Type B pancreatic cell (in vitro differentiated cells): ENCODE measurements at regions not wholly inside any gene's neighbourhood (a gene's known extent, or its start where the extent isn't known, plus 50 kb on each side); places are given as distances from the start of the nearest gene placed in this dataset.

ENCODE experiments used
- DNase-seq: peaks from one replicate; pipeline ENCODE4 v3.0.0; 2021; ENCODE audit warnings: mixed read lengths; ENCODE audit not compliant: unreplicated experiment; ENCODE audit errors: extremely low spot score
- H3K27ac Mint-ChIP-seq: 2 replicates; pipeline ENCODE4 v1.8.0; 2021; ENCODE audit warnings: mild to moderate bottlenecking, mixed read lengths
- H3K27me3 Mint-ChIP-seq: 2 replicates; pipeline ENCODE4 v1.8.0; 2021; ENCODE audit warnings: mixed read lengths
- H3K36me3 Mint-ChIP-seq: 2 replicates; pipeline ENCODE4 v1.8.0; 2021; ENCODE audit warnings: mixed read lengths
- H3K4me1 Mint-ChIP-seq: one replicate; pipeline ENCODE4 v1.8.0; 2021; ENCODE audit warnings: mixed read lengths; ENCODE audit not compliant: unreplicated experiment
- H3K4me3 Mint-ChIP-seq: 2 replicates; pipeline ENCODE4 v1.8.0; 2021; ENCODE audit warnings: mild to moderate bottlenecking, mixed read lengths
- H3K9me3 Mint-ChIP-seq: 2 replicates; pipeline ENCODE4 v1.8.0; 2021; ENCODE audit warnings: mixed read lengths
- TF ChIP-seq, protein P1 (sequence below): fragments of 200-600 bp; sonication (generic); conservative IDR thresholded peaks from 2 replicates; pipeline ENCODE4 v1.5.0; 2021; ENCODE audit warnings: antibody characterized with exemption, mild to moderate bottlenecking

GRCh38 chr2:56464613-56465012, 280.8 kb downstream of the CCDC85A start:
- Mint-ChIP-seq H3K9me3 (no peaks in the 10 kb centered on the region), H3K36me3 (no peaks in the 10 kb centered on the region), H3K4me1 (no peaks in the 10 kb centered on the region), H3K27ac (no peak overlapping the region), H3K27me3 (peaks cover 3% of the 10 kb centered on the region), H3K4me3 (no peak overlapping the region)
- TF ChIP-seq, protein P1, sequence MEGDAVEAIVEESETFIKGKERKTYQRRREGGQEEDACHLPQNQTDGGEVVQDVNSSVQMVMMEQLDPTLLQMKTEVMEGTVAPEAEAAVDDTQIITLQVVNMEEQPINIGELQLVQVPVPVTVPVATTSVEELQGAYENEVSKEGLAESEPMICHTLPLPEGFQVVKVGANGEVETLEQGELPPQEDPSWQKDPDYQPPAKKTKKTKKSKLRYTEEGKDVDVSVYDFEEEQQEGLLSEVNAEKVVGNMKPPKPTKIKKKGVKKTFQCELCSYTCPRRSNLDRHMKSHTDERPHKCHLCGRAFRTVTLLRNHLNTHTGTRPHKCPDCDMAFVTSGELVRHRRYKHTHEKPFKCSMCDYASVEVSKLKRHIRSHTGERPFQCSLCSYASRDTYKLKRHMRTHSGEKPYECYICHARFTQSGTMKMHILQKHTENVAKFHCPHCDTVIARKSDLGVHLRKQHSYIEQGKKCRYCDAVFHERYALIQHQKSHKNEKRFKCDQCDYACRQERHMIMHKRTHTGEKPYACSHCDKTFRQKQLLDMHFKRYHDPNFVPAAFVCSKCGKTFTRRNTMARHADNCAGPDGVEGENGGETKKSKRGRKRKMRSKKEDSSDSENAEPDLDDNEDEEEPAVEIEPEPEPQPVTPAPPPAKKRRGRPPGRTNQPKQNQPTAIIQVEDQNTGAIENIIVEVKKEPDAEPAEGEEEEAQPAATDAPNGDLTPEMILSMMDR, result no peak
- no peak for DNase-seq

DNA sequence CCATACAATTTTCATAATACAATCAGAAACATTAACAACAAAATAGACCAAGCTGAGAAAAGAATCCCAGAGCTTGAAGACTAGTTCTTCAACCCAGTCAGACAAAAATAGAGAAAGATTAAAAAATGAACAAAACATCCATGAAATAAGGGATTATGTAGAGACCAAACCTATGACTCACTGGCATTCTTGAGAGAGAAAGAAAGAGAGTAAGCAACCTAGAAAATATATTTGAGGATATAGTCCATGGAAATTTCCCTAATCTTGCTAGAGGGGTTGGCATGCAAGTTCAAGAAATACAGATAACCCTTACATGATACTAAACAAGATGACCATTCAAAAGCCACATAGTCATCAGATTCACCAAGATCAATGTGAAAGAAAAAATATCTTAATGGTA, 281.7 kb downstream of the CCDC85A start:
- Mint-ChIP-seq H3K36me3 (no peaks in the 10 kb centered on the region), H3K4me3 (no peak overlapping the region), H3K27ac (no peak overlapping the region), H3K4me1 (no peaks in the 10 kb centered on the region), H3K27me3 (no peaks in the 10 kb centered on the region), H3K9me3 (no peaks in the 10 kb centered on the region)
- TF ChIP-seq, protein P1, result no peak
- no peak for DNase-seq

DNA sequence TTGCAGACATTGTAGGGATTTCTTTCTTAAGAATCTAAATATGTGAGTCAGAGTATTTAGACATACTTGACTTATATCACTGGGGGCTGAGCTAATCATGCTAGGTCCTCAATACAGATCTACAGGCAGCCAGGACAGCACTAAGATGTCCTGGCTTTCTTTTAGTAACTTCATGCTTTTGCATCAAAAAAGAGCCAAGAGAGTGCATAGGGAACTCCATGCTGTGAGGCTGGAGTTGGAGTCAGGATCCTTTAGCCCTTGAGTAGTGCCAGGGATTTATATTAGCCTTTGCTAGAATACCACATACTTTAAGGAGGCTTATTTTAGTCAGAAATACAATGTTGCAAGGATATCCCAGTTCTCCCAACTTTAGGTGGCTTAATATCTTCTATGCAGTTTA, 289.7 kb downstream of the CCDC85A start:
- TF ChIP-seq, protein P1, result no peak
- Mint-ChIP-seq H3K36me3 (no peaks in the 10 kb centered on the region), H3K27ac (no peak overlapping the region), H3K4me1 (peaks cover 6% of the 10 kb centered on the region), H3K27me3 (peaks cover 3% of the 10 kb centered on the region), H3K4me3 (no peak overlapping the region), H3K9me3 (no peaks in the 10 kb centered on the region)
- DNase-seq, result no peak

DNA sequence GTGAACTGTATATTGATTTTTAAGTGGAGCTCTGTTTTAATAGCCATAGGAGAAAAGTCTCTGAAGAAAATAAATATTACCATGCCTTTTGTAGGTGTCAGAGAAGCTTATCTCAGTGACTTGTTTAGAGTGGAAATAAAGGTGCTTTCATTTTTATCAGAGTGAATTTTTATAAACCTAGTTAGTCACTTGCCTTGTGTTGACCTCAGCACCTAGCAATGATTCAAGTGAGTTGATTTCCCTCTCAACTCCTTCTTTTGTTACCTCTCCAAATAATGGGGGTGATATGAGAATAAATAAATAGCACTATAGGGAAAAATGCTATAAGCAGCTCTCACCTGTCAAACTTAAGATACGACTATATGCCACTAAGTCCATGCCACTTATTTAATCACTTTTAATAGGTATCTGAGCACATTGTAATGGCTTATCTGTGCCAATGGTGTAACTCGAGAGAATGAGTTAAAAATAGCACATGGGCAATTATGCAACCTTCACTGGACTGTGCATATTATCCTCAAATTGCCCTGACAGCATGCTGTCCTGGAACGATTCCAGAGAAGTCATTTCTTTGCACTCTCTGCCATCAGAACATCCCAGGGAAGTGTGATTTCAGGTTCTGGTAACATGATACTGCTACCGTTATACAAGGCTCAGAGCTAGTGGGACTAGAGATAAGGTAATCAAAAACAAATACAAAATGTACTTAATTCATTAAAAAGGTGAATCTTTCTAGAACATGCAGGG, 290.8 kb downstream of the CCDC85A start:
- H3K27me3 Mint-ChIP-seq, result peaks cover 3% of the 10 kb centered on the region
- no peak for DNase-seq
- peaks cover 6% of the 10 kb centered on the region for H3K4me1 Mint-ChIP-seq

DNA sequence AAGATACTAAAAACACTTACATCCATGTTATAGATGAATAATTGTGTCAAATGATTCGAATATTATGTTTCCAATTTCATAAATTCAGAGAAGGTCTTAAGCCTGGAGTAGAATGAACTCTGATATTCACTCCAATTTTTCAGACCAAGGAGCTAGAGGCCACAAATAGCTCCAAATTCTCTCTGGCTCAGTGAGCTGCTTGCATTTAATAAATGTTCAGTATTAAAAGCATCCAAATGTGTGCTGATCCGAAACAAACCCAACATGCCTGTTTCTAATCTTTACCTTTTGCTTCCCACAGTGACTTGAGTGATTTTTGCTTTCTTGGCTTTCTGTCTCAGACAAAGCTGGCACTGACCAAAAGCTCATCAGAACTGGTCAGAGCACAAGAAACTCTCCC, 291.4 kb downstream of the CCDC85A start:
- TF ChIP-seq, protein P1, result no peak
- Mint-ChIP-seq H3K4me1 (peaks cover 6% of the 10 kb centered on the region), H3K27me3 (peaks cover 3% of the 10 kb centered on the region), H3K4me3 (no peak overlapping the region), H3K36me3 (no peaks in the 10 kb centered on the region), H3K9me3 (no peaks in the 10 kb centered on the region), H3K27ac (no peak overlapping the region)
- DNase-seq, result no peak

More for the DNA sequence above, 290.8 kb downstream of the CCDC85A start:
- H3K36me3 Mint-ChIP-seq, result no peaks in the 10 kb centered on the region
- H3K4me3 Mint-ChIP-seq, result no peak overlapping the region
- H3K9me3 Mint-ChIP-seq, result no peaks in the 10 kb centered on the region
- TF ChIP-seq, protein P1, result no peak
- H3K27ac Mint-ChIP-seq, result no peak overlapping the region
